ENCODE measurements at regions not wholly inside any gene's neighbourhood (a gene's known extent, or its start where the extent isn't known, plus 50 kb on each side); places are given as distances from the start of the nearest gene placed in this dataset.

DNA sequence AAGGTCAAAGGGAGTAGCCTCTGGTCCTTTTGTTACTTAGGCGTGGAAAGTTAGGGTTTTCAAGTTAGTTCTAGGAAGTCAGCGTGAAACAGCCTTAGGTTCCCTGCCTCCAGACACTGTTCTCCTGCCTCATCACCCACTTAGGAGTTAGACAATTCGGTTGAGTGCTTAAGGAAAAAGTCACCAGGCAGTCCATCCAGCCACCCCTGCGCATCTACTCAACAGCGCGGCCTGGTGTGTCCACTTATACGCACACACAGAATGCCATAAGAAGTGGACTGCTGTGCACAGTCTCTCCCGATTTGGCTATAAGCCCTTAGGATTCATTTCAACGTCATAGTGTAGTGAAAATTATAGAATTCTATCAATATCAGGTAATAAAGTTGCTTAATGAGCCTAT lies 470.8 kb upstream of the TNP1 start:
- TF ChIP-seq, protein P1, sequence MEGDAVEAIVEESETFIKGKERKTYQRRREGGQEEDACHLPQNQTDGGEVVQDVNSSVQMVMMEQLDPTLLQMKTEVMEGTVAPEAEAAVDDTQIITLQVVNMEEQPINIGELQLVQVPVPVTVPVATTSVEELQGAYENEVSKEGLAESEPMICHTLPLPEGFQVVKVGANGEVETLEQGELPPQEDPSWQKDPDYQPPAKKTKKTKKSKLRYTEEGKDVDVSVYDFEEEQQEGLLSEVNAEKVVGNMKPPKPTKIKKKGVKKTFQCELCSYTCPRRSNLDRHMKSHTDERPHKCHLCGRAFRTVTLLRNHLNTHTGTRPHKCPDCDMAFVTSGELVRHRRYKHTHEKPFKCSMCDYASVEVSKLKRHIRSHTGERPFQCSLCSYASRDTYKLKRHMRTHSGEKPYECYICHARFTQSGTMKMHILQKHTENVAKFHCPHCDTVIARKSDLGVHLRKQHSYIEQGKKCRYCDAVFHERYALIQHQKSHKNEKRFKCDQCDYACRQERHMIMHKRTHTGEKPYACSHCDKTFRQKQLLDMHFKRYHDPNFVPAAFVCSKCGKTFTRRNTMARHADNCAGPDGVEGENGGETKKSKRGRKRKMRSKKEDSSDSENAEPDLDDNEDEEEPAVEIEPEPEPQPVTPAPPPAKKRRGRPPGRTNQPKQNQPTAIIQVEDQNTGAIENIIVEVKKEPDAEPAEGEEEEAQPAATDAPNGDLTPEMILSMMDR (IDR thresholded peaks at IDR 0.05): no peak
- TF ChIP-seq EZH2 (IDR thresholded peaks at IDR 0.05; ENCODE audit: borderline replicate concordance, insufficient read depth, low read depth, low read length, poor library complexity, severe bottlenecking): no peak
